ENCODE measurements at regions not wholly inside any gene's neighbourhood (a gene's known extent, or its start where the extent isn't known, plus 50 kb on each side); places are given as distances from the start of the nearest gene placed in this dataset.
"Not testable (repeated sequence)": the region's sequence is repeated elsewhere in the genome, so short reads cannot be mapped to it uniquely, and the experiment has no call there.

DNA sequence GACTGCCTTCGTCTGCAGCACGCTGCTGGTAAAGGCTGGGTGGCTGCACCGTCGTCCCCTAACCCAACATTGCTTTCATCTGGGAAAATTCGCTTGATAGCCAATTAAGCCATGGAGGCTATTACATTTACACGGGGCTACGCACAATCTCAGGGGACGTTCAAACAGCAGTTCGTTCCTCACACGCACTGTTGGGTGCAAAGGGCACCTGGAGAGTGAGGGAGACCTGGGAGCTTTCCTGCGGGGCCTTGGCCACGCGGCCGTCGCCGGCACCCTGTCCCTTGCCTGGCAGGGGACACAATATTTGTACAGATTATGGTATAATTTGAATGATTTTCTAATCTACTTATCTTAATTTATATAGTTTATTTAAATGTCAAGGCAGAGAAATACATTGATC is 76.2 kb upstream of the AGAP9 start:
- H3K36me3 ChIP-seq (ENCODE audit: insufficient read depth, low read length); H3K9ac ChIP-seq (ENCODE audit: insufficient read length); H3K4me3 ChIP-seq; H3K9me3 ChIP-seq (ENCODE audit: low read depth, low read length); DNase-seq (ENCODE audit: low read depth, low spot score); H3K27ac ChIP-seq: not testable (repeated sequence)

GRCh38 chr10:47593805-47594204 is 70.4 kb upstream of the AGAP9 start:
- DNase-seq (ENCODE audit: low read depth, low spot score); H3K9ac ChIP-seq (ENCODE audit: insufficient read length); H3K36me3 ChIP-seq (ENCODE audit: insufficient read depth, low read length); H3K27ac ChIP-seq; H3K4me3 ChIP-seq; H3K9me3 ChIP-seq (ENCODE audit: low read depth, low read length): not testable (repeated sequence)

- H3K9ac ChIP-seq (ENCODE audit: insufficient read length); DNase-seq (ENCODE audit: low read depth, low spot score); H3K27ac ChIP-seq; H3K36me3 ChIP-seq (ENCODE audit: insufficient read depth, low read length); H3K9me3 ChIP-seq (ENCODE audit: low read depth, low read length); H3K4me3 ChIP-seq: not testable (repeated sequence)
These were observed 69.7 kb upstream of the AGAP9 start for GRCh38 chr10:47593129-47593528.

DNA sequence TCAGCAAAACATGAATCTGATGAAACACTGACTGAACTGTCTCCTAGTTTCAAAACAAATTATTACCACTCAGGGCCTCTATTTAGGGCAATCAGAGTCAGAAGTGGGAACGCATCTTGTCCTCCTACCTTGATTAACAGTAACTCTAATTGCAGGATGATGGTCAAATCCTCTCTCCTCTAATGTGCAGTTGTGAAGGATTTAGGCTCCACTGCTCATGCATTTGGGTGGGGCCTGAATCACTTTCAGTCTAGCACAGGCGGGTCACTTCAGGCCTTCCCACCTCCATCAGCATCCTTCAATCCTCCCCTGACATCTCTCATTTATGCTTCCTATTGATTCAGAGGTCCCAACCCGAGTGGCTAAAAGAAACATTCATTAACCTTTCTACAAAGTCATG is 67.5 kb upstream of the AGAP9 start:
- not testable (repeated sequence) for H3K27ac ChIP-seq; H3K9ac ChIP-seq (ENCODE audit: insufficient read length); H3K4me3 ChIP-seq; H3K36me3 ChIP-seq (ENCODE audit: insufficient read depth, low read length); H3K9me3 ChIP-seq (ENCODE audit: low read depth, low read length); DNase-seq (ENCODE audit: low read depth, low spot score)

DNA sequence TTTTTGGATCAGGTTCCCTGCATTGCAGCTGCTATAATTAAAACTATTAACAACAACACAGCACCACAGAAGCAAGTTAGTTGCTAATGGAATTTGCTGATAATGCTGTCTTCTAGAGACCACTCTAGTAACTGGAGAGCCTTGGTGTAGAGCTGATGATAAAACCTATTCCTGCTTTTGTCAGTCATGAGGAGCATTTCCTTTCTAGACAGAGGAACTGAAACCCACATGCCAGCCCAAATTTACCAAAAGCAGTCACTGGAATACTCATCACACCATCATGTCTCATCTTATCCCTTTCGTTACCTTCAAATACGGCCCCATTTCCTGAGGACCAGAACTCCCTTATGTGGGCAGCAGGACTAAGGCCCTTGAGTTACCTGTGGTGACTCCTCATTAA is 67.1 kb upstream of the AGAP9 start:
- H3K36me3 ChIP-seq (ENCODE audit: insufficient read depth, low read length): not testable (repeated sequence)

GRCh38 chr10:47582051-47582450 is 58.6 kb upstream of the AGAP9 start:
- not testable (repeated sequence) for H3K9me3 ChIP-seq (ENCODE audit: low read depth, low read length); H3K9ac ChIP-seq (ENCODE audit: insufficient read length); H3K27ac ChIP-seq; H3K4me3 ChIP-seq; H3K36me3 ChIP-seq (ENCODE audit: insufficient read depth, low read length); DNase-seq (ENCODE audit: low read depth, low spot score)

More for the DNA sequence above, 67.1 kb upstream of the AGAP9 start:
- H3K4me3 ChIP-seq; H3K27ac ChIP-seq; H3K9me3 ChIP-seq (ENCODE audit: low read depth, low read length); H3K9ac ChIP-seq (ENCODE audit: insufficient read length); DNase-seq (ENCODE audit: low read depth, low spot score): not testable (repeated sequence)

GRCh38 chr10:47580063-47580462 is 56.6 kb upstream of the AGAP9 start:
- H3K9ac ChIP-seq (ENCODE audit: insufficient read length): not testable (repeated sequence)

GRCh38 chr10:47578547-47578946 is 55.1 kb upstream of the AGAP9 start:
- not testable (repeated sequence) for H3K9me3 ChIP-seq (ENCODE audit: low read depth, low read length); H3K9ac ChIP-seq (ENCODE audit: insufficient read length); H3K4me3 ChIP-seq; H3K27ac ChIP-seq; DNase-seq (ENCODE audit: low read depth, low spot score); H3K36me3 ChIP-seq (ENCODE audit: insufficient read depth, low read length)

More at GRCh38 chr10:47580063-47580462, 56.6 kb upstream of the AGAP9 start:
- not testable (repeated sequence) for H3K36me3 ChIP-seq (ENCODE audit: insufficient read depth, low read length); DNase-seq (ENCODE audit: low read depth, low spot score); H3K4me3 ChIP-seq; H3K9me3 ChIP-seq (ENCODE audit: low read depth, low read length); H3K27ac ChIP-seq
